Aorta (tissue), 5 donors: ENCODE measurements at regions not wholly inside any gene's neighbourhood (a gene's known extent, or its start where the extent isn't known, plus 50 kb on each side); places are given as distances from the start of the nearest gene placed in this dataset.

ENCODE experiments used
- ATAC-seq: fragments of 200-7000 bp; cut with Tn5 transposase; one replicate; pipeline ENCODE4 v1.9.1; 2022; ENCODE audit warnings: moderate library complexity; ENCODE audit not compliant: low FRiP score
- DNase-seq, 2 donors: peaks; one replicate each; pipeline ENCODE4 v3.0.0-alpha.2; 2020
- H3K27ac ChIP-seq, 2 donors: one replicate each; pipeline ENCODE4 v1.5.1; 2013; ENCODE audit warnings: low read length in 2 of 2, mild to moderate bottlenecking in 2 of 2, moderate library complexity in 2 of 2, control low read depth in 1 of 2, inconsistent platforms in 1 of 2, low read depth in 1 of 2
- H3K27me3 ChIP-seq, 2 donors: one replicate each; pipeline ENCODE4 v1.6.1; 2013; ENCODE audit warnings: control low read depth in 1 of 2, low read length in 1 of 2, mild to moderate bottlenecking in 1 of 2, moderate library complexity in 1 of 2; ENCODE audit not compliant: insufficient read depth in 2 of 2, control insufficient read depth in 1 of 2
- H3K36me3 ChIP-seq, 2 donors: one replicate each; pipeline ENCODE4 v1.6.1; 2013; ENCODE audit warnings: control low read depth in 1 of 2, low read length in 1 of 2, mild to moderate bottlenecking in 1 of 2; ENCODE audit not compliant: insufficient read depth in 2 of 2, control insufficient read depth in 1 of 2
- H3K4me1 ChIP-seq, 2 donors: one replicate each; pipeline ENCODE4 v1.6.1; 2013; ENCODE audit warnings: low read length in 2 of 2, control low read depth in 1 of 2, mild to moderate bottlenecking in 1 of 2, moderate library complexity in 1 of 2; ENCODE audit not compliant: insufficient read depth in 2 of 2, control insufficient read depth in 1 of 2
- H3K4me3 ChIP-seq, 2 donors: one replicate each; pipeline ENCODE4 v1.5.1; 2013; ENCODE audit warnings: low read length in 2 of 2, control low read depth in 1 of 2, mild to moderate bottlenecking in 1 of 2
- H3K9me3 ChIP-seq: one replicate; pipeline ENCODE4 v1.6.1; 2013; ENCODE audit warnings: mild to moderate bottlenecking, low read length; ENCODE audit not compliant: control insufficient read depth
- WGBS, 2 donors: extraction: QIAGEN DNeasy Blood & Tissue Kit; methylation state at CpG; one replicate each; pipeline ENCODE4 v1.1.7; 2013; 5-methylcytosine and 5-hydroxymethylcytosine counted together
- intact Hi-C, 2 donors: fragments of 100-400 bp; cut with DNase I; formaldehyde crosslinking; loops; one replicate each; pipeline versions ENCODE4 v1.14.2 to v1.15.0; 2022
- donor health status: healthy with polysubstance abuse.
- donor health status: Bipolar disorder and iron deficiency.
- donor health status: DM: no; HTN: no; CAD: no.
- donor health status: DM: no; HTN: no; CAD: no.
- donor health status: DM: yes; HTN: yes; CAD: no.

DNA sequence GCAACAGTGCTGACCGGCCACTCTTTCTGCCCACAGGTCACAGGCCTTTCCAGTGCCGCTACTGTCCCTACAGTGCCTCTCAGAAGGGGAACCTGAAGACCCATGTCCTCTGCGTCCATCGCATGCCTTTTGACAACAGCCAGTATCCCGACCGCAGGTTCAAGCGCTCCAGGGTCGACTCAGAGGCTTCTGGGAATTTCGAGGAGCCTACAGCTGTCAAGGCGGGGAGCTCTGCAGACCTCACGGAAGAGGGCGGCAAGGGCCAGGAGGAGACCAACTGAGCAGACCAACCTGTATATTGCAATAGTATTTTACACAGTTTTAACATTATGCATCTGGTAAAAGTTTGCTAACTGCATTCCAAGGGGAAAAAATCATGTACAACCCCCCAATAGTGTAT is 338.5 kb downstream of the ZNF536 start:
- Histone ChIP-seq H3K27ac (no peak overlapping the region), H3K36me3 (no peaks in the 10 kb centered on the region), H3K27me3 (peaks cover 0 to 3% of the 10 kb centered on the region in 2 donors), H3K4me3 (no peak overlapping the region), H3K4me1 (no peaks in the 10 kb centered on the region), H3K9me3 (peaks cover 2% of the 10 kb centered on the region)
- WGBS, 2 donors = 72 to 75% methylated on average over 12 of the region's 12 CpGs
- intact Hi-C loops = no loop called here
- ATAC-seq = no peak
- no peak for DNase-seq

DNA sequence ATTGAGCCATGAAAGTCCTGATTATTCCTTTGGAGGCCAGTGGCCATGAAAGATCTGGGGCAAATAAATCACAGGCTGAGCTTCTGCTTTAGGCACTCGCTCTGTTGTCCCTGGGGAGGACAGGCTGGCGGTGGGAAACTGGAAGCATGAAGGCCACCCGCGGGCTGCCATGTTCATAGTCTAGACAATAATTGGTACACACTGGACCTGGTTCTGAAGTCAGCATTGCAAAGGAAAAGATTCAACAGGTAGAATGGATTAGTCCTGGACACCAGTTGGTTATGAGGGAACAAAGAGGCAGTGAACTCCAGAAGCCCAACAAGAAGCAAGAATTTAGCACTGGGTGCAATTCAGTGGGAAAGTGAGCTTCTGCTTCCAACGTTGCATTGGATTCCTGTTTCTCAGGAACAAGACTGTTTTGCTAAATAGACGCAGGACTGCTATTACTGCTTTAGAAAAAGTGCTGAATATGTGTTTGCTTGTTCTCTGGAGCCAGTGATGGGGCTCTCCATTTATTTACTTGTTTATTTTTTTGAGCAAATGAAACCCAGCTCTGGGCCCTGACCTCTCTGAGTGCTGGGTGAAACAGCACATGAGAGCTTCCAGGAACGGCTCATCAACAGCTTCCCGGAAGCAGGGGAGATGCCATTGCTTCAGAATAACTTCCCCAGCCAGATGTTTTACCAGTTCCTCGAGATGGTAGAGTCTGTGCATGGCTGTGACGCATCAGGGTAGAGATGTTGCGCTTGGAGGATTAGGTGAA is 336.4 kb downstream of the ZNF536 start:
- Histone ChIP-seq H3K27me3 (peaks cover 0 to 3% of the 10 kb centered on the region in 2 donors), H3K4me1 (no peaks in the 10 kb centered on the region), H3K4me3 (no peak overlapping the region), H3K27ac (no peak overlapping the region), H3K36me3 (no peaks in the 10 kb centered on the region), H3K9me3 (no peaks in the 10 kb centered on the region)
- DNase-seq (no peak), ATAC-seq (no peak)
- 47 to 65% methylated on average over 11 of the region's 11 CpGs for WGBS, 2 donors
- intact Hi-C loops = no loop called here

DNA sequence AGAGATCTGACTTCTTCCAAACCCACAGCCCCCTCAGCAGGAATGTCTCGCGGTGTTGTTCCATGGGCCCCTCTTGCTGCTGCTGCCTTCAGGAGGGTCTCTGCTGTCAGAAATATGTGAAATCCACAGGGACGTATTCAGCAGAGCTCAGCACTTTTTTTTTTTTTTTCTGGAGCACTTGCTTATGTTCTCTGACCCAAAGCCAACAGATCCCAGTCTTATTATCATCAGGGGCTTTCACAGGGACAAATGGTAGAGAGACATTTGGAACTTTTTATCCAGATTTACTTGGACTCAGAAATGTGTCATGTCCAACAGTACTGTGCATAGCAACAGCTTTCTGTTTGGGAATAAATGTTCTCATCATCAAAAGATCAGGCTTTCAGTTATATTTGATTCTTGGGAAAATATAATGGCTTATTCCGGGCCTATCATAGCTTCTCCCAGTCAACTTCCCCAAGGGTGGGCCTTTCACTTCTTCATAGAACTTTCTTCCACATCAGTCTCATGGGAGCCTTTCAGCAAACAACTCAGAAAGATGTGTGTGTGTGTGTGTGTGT is 332.7 kb downstream of the ZNF536 start:
- intact Hi-C loops = no loop called here
- Histone ChIP-seq H3K36me3 (no peaks in the 10 kb centered on the region), H3K4me3 (no peak overlapping the region), H3K4me1 (no peaks in the 10 kb centered on the region), H3K27me3 (no peaks in the 10 kb centered on the region), H3K9me3 (no peaks in the 10 kb centered on the region), H3K27ac (no peak overlapping the region)
- no peak for ATAC-seq
- no peak for DNase-seq
- WGBS, 2 donors = 38 to 55% methylated on average over 4 of the region's 4 CpGs

DNA sequence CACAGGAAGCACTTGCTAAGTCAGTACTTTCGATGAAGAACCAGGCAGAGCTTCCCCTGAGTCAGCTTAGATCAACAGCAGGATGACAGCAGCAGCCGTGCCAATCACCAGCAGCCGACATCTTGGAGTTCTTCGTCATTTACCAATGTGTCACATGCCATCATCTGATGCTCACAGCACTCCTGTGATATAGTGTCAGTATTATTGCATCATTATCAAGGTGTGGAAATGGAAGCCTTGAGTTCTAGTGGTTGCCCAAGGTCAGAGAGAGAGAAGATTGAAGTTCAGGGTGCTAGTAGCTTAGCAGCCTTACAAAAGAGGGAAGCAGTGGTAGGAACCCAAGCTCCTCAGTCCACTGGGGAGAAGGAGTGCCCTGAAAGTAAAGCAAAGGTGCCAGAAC is 331.5 kb downstream of the ZNF536 start:
- 80 to 86% methylated on average over 4 of the region's 4 CpGs for WGBS, 2 donors
- ATAC-seq = no peak
- H3K4me1 ChIP-seq = no peaks in the 10 kb centered on the region
- H3K4me3 ChIP-seq = no peak overlapping the region
- no peak for DNase-seq
- no peaks in the 10 kb centered on the region for H3K9me3 ChIP-seq
- H3K27me3 ChIP-seq = no peaks in the 10 kb centered on the region
- no peak overlapping the region for H3K27ac ChIP-seq
- no peaks in the 10 kb centered on the region for H3K36me3 ChIP-seq
- intact Hi-C loops = no loop called here

DNA sequence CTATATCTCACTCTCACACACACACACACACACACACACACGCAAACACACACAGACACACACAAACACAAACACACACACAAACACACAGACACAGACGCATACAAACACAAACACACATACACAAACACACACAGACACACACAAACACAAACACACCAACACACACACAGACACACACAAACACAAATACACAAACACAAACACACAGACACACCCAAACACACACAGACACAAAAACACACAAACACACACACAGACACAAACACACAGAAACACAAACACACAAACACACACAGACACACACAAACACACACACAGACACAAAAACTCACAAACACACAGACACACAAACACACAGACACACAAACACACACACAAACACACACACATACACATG is 329.0 kb downstream of the ZNF536 start:
- ATAC-seq (no peak), DNase-seq (no peak)
- Histone ChIP-seq H3K4me1 (no peaks in the 10 kb centered on the region), H3K27ac (no peak overlapping the region), H3K27me3 (no peaks in the 10 kb centered on the region), H3K9me3 (no peaks in the 10 kb centered on the region), H3K36me3 (no peaks in the 10 kb centered on the region), H3K4me3 (no peak overlapping the region)
- WGBS, 2 donors = 87 to 100% methylated on average over 2 of the region's 2 CpGs
- intact Hi-C loops = no loop called here

DNA sequence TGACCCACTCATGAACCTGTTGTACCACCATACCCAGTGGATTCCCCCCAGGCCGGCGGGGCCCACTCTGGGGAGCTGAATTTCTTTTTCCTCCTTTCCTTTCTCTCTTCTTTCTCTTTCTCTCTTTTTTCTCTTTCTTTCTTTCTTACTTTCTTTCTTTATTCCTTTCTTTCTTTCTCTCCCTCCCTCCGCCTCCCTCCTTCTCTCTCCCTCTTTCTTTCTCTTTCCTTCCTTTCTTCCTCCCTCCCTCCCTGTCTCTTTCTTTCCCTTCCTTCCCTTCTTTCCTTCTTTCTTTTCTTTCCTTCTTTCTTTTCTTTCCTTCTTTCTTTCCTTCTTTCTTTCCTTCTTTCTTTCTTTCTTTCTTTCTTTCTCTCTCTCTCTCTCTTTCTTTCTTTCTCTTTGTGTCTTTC is 327.7 kb downstream of the ZNF536 start:
- DNase-seq (no peak), ATAC-seq (no peak)
- Histone ChIP-seq H3K9me3 (no peaks in the 10 kb centered on the region), H3K4me3 (no peak overlapping the region), H3K27me3 (no peaks in the 10 kb centered on the region), H3K4me1 (no peaks in the 10 kb centered on the region), H3K36me3 (no peaks in the 10 kb centered on the region), H3K27ac (no peak overlapping the region)
- 88 to 93% methylated on average over 3 of the region's 3 CpGs for WGBS, 2 donors
- intact Hi-C loops = no loop called here

DNA sequence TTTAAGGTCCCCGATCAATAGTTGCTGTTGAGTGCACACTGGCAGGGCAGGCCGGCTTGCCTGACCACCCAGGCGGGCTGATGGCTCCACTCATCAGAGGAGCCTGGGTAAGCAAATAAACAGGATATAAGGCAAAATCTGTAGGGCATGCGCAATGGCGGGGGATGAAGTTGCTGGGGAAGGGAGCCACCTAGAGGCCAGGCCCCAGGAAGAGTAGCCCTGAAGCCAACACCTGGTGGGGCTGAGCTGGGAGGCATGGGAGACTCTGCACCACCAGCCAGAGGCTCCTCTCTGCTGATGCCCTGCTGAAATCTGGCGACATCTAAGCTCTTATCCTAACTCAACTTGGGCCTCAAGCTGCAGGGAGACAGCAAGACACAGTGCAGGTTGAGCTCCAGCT is 324.3 kb downstream of the ZNF536 start:
- Histone ChIP-seq H3K9me3 (no peaks in the 10 kb centered on the region), H3K36me3 (no peaks in the 10 kb centered on the region), H3K4me3 (no peak overlapping the region), H3K4me1 (no peaks in the 10 kb centered on the region), H3K27ac (no peak overlapping the region), H3K27me3 (no peaks in the 10 kb centered on the region)
- intact Hi-C loops = no loop called here
- DNase-seq = no peak
- ATAC-seq = no peak
- WGBS, 2 donors = 21 to 22% methylated on average over 6 of the region's 6 CpGs

DNA sequence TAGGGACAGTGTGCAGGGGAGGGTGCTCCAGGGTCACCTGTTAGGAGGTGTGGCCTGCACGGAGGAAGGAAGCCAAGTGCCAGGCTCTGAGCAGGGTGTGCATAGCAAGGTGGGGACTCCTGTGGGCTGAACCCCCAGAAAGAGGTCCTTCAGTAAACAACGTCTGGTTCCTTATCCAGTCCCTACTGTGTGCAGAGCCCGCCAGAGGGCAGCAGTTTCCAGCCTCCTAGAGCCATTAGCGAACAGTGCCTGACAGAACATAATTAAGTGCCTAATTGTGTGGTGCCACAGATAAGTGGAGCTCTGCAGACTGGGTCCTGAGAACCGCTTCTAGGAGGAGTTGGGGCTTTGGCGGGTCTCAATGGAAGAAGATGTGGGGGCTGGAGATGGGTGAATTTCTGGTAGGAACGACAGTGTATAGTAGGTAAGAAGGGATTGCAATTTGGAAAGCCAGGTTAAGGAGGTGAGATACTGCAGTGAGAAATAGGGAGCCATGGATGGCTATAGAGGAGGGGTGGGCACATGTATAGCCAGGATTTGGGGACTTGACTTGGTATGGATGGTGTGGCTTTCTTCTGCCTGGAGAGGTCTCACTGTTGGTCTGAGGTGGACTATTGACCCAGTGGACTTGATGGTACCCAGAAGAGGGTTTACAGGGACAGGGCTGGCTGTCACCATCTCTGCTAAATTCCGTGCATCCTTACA is 323.1 kb downstream of the ZNF536 start:
- H3K27ac ChIP-seq = no peak overlapping the region
- DNase-seq (no peak), ATAC-seq (no peak)
- H3K36me3 ChIP-seq = no peaks in the 10 kb centered on the region
- 58 to 63% methylated on average over 8 of the region's 8 CpGs for WGBS, 2 donors
- H3K4me3 ChIP-seq = no peak overlapping the region
- no peaks in the 10 kb centered on the region for H3K4me1 ChIP-seq
- no peaks in the 10 kb centered on the region for H3K27me3 ChIP-seq
- intact Hi-C loops = no loop called here
- H3K9me3 ChIP-seq = no peaks in the 10 kb centered on the region
